ENCODE measurements at regions not wholly inside any gene's neighbourhood (a gene's known extent, or its start where the extent isn't known, plus 50 kb on each side); places are given as distances from the start of the nearest gene placed in this dataset.

GRCh38 chr10:109281347-109281746 is 642.0 kb downstream of the XPNPEP1 start:
- no peak for TF ChIP-seq CTCF (conservative IDR thresholded peaks at IDR 0.05 in 1 of 2, IDR thresholded peaks at IDR 0.05 in 1 of 2; ENCODE audit: low read depth in 1 of 2, low read length in 2 of 2)
- TF ChIP-seq EZH2 (IDR thresholded peaks at IDR 0.05; ENCODE audit: low read length, missing control alignments), result no peak
- Histone ChIP-seq H3K9ac (ENCODE audit: insufficient read depth, low read length) (no peak overlapping the region), H3K4me1 (ENCODE audit: control insufficient read depth, extremely low read depth, insufficient read depth, low read length) (peaks cover 10% of the 10 kb centered on the region), H3K4me3 (replicated peaks in 1 of 4; ENCODE audit: control extremely low read depth in 1 of 4, insufficient read depth in 1 of 4, low read depth in 3 of 4, low read length in 4 of 4) (no peak overlapping the region), H4K20me1 (ENCODE audit: control insufficient read depth, extremely low read depth, insufficient read depth, low read length) (no peaks in the 10 kb centered on the region), H3K9me3 (ENCODE audit: control insufficient read depth, insufficient read depth, low read depth, low read length) (no peaks in the 10 kb centered on the region), H3K27me3 (ENCODE audit: control insufficient read depth, insufficient read depth, low read length) (no peaks in the 10 kb centered on the region), H3K4me2 (ENCODE audit: extremely low read depth, insufficient read depth, low read length) (no peak overlapping the region), H3K79me2 (ENCODE audit: control insufficient read depth, insufficient read depth, low read length) (no peaks in the 10 kb centered on the region), H2AFZ (ENCODE audit: low read length) (no peak overlapping the region), H3K36me3 (ENCODE audit: control insufficient read depth, insufficient read depth, low read length) (no peaks in the 10 kb centered on the region), H3K27ac (ENCODE audit: insufficient read depth, low read length) (no peak overlapping the region)
- DNase-seq (ENCODE audit: low read depth in 2 of 2), result no peak

- H3K9me3 ChIP-seq (ENCODE audit: control insufficient read depth, insufficient read depth, low read depth, low read length), result no peaks in the 10 kb centered on the region
- H3K4me3 ChIP-seq (replicated peaks in 1 of 4; ENCODE audit: control extremely low read depth in 1 of 4, insufficient read depth in 1 of 4, low read depth in 3 of 4, low read length in 4 of 4), result no peak overlapping the region
- H2AFZ ChIP-seq (ENCODE audit: low read length), result no peak overlapping the region
- no peaks in the 10 kb centered on the region for H3K27me3 ChIP-seq (ENCODE audit: control insufficient read depth, insufficient read depth, low read length)
- no peak overlapping the region for H3K4me2 ChIP-seq (ENCODE audit: extremely low read depth, insufficient read depth, low read length)
- H3K4me1 ChIP-seq (ENCODE audit: control insufficient read depth, extremely low read depth, insufficient read depth, low read length), result peaks cover 10% of the 10 kb centered on the region
- no peak for TF ChIP-seq EZH2 (IDR thresholded peaks at IDR 0.05; ENCODE audit: low read length, missing control alignments)
- TF ChIP-seq CTCF (conservative IDR thresholded peaks at IDR 0.05 in 1 of 2, IDR thresholded peaks at IDR 0.05 in 1 of 2; ENCODE audit: low read depth in 1 of 2, low read length in 2 of 2), result no peak
- no peaks in the 10 kb centered on the region for H4K20me1 ChIP-seq (ENCODE audit: control insufficient read depth, extremely low read depth, insufficient read depth, low read length)
- no peaks in the 10 kb centered on the region for H3K36me3 ChIP-seq (ENCODE audit: control insufficient read depth, insufficient read depth, low read length)
- no peak for DNase-seq (ENCODE audit: low read depth in 2 of 2)
- H3K79me2 ChIP-seq (ENCODE audit: control insufficient read depth, insufficient read depth, low read length), result no peaks in the 10 kb centered on the region
- no peak overlapping the region for H3K9ac ChIP-seq (ENCODE audit: insufficient read depth, low read length)
- no peak overlapping the region for H3K27ac ChIP-seq (ENCODE audit: insufficient read depth, low read length)
Measured at GRCh38 chr10:109280837-109281236, 642.5 kb downstream of the XPNPEP1 start.

- H3K9me3 ChIP-seq (ENCODE audit: control insufficient read depth, insufficient read depth, low read depth, low read length), result no peaks in the 10 kb centered on the region
- H3K79me2 ChIP-seq (ENCODE audit: control insufficient read depth, insufficient read depth, low read length), result no peaks in the 10 kb centered on the region
- peak overlapping the region; percentile 54 for H2AFZ ChIP-seq (ENCODE audit: low read length)
- DNase-seq (ENCODE audit: low read depth in 2 of 2), result peak in 1 of 2 donors; percentile 32
- H3K9ac ChIP-seq (ENCODE audit: insufficient read depth, low read length), result no peak overlapping the region
- no peaks in the 10 kb centered on the region for H3K36me3 ChIP-seq (ENCODE audit: control insufficient read depth, insufficient read depth, low read length)
- H3K4me2 ChIP-seq (ENCODE audit: extremely low read depth, insufficient read depth, low read length), result no peak overlapping the region
- no peak overlapping the region for H3K27ac ChIP-seq (ENCODE audit: insufficient read depth, low read length)
- H3K4me1 ChIP-seq (ENCODE audit: control insufficient read depth, extremely low read depth, insufficient read depth, low read length), result peaks cover 4% of the 10 kb centered on the region
- H3K27me3 ChIP-seq (ENCODE audit: control insufficient read depth, insufficient read depth, low read length), result no peaks in the 10 kb centered on the region
- no peak overlapping the region for H3K4me3 ChIP-seq (replicated peaks in 1 of 4; ENCODE audit: control extremely low read depth in 1 of 4, insufficient read depth in 1 of 4, low read depth in 3 of 4, low read length in 4 of 4)
- no peaks in the 10 kb centered on the region for H4K20me1 ChIP-seq (ENCODE audit: control insufficient read depth, extremely low read depth, insufficient read depth, low read length)
- TF ChIP-seq CTCF (conservative IDR thresholded peaks at IDR 0.05 in 1 of 2, IDR thresholded peaks at IDR 0.05 in 1 of 2; ENCODE audit: low read depth in 1 of 2, low read length in 2 of 2) (no peak), EZH2 (IDR thresholded peaks at IDR 0.05; ENCODE audit: low read length, missing control alignments) (no peak)
Measured at GRCh38 chr10:109277456-109277855, 645.9 kb downstream of the XPNPEP1 start.

Data from fibroblast of lung (primary cell).